ENCODE measurements at regions not wholly inside any gene's neighbourhood (a gene's known extent, or its start where the extent isn't known, plus 50 kb on each side); places are given as distances from the start of the nearest gene placed in this dataset.

GRCh38 chr11:133693110-133693509, 152.2 kb downstream of the SPATA19 start:
- no peaks in the 10 kb centered on the region for H3K9me3 ChIP-seq
- whole genome bisulfite sequencing, 5 donors: 84 to 90% (median 87%) methylated on average over 9 of the region's 9 CpGs

GRCh38 chr11:133692126-133692934, 153.0 kb downstream of the SPATA19 start:
- WGBS, 5 donors: 63 to 75% (median 64%) methylated on average over 8 of the region's 8 CpGs
- intact Hi-C loops (cut with DNase I; ENCODE audit: low total_unique reads): no loop called here
- Histone ChIP-seq H3K4me3 (no peak overlapping the region), H3K4me1 (no peaks in the 10 kb centered on the region), H3K27me3 (replicated peaks in 1 of 7) (no peaks in the 10 kb centered on the region), H3K9me3 (no peaks in the 10 kb centered on the region), H3K36me3 (no peaks in the 10 kb centered on the region), H3K27ac (no peak overlapping the region)
- no peak for TF ChIP-seq POLR2AphosphoS5 (IDR thresholded peaks at IDR 0.05)
- TF ChIP-seq, protein P1, sequence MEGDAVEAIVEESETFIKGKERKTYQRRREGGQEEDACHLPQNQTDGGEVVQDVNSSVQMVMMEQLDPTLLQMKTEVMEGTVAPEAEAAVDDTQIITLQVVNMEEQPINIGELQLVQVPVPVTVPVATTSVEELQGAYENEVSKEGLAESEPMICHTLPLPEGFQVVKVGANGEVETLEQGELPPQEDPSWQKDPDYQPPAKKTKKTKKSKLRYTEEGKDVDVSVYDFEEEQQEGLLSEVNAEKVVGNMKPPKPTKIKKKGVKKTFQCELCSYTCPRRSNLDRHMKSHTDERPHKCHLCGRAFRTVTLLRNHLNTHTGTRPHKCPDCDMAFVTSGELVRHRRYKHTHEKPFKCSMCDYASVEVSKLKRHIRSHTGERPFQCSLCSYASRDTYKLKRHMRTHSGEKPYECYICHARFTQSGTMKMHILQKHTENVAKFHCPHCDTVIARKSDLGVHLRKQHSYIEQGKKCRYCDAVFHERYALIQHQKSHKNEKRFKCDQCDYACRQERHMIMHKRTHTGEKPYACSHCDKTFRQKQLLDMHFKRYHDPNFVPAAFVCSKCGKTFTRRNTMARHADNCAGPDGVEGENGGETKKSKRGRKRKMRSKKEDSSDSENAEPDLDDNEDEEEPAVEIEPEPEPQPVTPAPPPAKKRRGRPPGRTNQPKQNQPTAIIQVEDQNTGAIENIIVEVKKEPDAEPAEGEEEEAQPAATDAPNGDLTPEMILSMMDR (IDR thresholded peaks at IDR 0.05 in 8 of 11, conservative IDR thresholded peaks at IDR 0.05 in 3 of 11): no peak
- no peak for TF ChIP-seq POLR2A (IDR thresholded peaks at IDR 0.05)
- no peak for DNase-seq

More at GRCh38 chr11:133693110-133693509, 152.2 kb downstream of the SPATA19 start:
- H3K27ac ChIP-seq: no peak overlapping the region
- H3K27me3 ChIP-seq (replicated peaks in 1 of 7): no peaks in the 10 kb centered on the region
- DNase-seq: no peak
- TF ChIP-seq POLR2A (IDR thresholded peaks at IDR 0.05) (no peak), POLR2AphosphoS5 (IDR thresholded peaks at IDR 0.05) (no peak)
- TF ChIP-seq, protein P1 (IDR thresholded peaks at IDR 0.05 in 8 of 11, conservative IDR thresholded peaks at IDR 0.05 in 3 of 11): no peak
- intact Hi-C loops (cut with DNase I; ENCODE audit: low total_unique reads): no loop called here
- H3K4me3 ChIP-seq: no peak overlapping the region
- H3K4me1 ChIP-seq: no peaks in the 10 kb centered on the region
- no peaks in the 10 kb centered on the region for H3K36me3 ChIP-seq

DNA sequence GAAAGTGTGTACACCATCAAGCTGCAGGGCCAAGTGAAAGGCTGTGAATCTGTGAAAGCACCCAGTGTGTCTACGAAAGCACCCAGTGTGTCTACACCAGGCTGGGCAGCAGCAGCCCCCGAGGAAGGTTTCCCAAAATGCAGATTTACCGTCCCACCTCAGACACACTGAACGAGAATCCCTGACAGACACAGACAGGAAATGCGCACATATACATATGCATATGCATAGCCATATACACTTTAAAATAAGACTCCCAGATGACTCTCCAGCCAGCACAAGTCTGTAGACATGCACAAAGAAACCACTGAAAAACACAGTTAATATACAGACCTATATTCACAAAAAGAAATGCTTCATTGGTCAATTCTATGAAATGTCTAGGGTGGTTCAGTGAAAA, 155.5 kb upstream of the OPCML start:
- Histone ChIP-seq H3K27ac (no peak overlapping the region), H3K9me3 (no peaks in the 10 kb centered on the region), H3K4me1 (no peaks in the 10 kb centered on the region), H3K4me3 (no peak overlapping the region), H3K36me3 (no peaks in the 10 kb centered on the region), H3K27me3 (replicated peaks in 1 of 7) (no peaks in the 10 kb centered on the region)
- 73 to 83% (median 76%) methylated on average over 5 of the region's 5 CpGs for WGBS, 5 donors
- TF ChIP-seq POLR2A (IDR thresholded peaks at IDR 0.05) (no peak), POLR2AphosphoS5 (IDR thresholded peaks at IDR 0.05) (no peak)
- no peak for DNase-seq
- intact Hi-C loops (cut with DNase I; ENCODE audit: low total_unique reads): no loop called here

GRCh38 chr11:133681901-133682300, 149.6 kb upstream of the OPCML start:
- no peak for DNase-seq
- intact Hi-C loops (cut with DNase I; ENCODE audit: low total_unique reads): no loop called here
- Histone ChIP-seq H3K27me3 (replicated peaks in 1 of 7) (peaks cover 0 to 18% (median 0%) of the 10 kb centered on the region in 7 donors), H3K9me3 (no peaks in the 10 kb centered on the region), H3K27ac (no peak overlapping the region), H3K4me3 (no peak overlapping the region), H3K4me1 (peaks cover 0 to 6% (median 0%) of the 10 kb centered on the region in 6 donors), H3K36me3 (no peaks in the 10 kb centered on the region)
- WGBS, 5 donors: 7 to 20% (median 14%) methylated on average over 6 of the region's 6 CpGs
- TF ChIP-seq POLR2A (IDR thresholded peaks at IDR 0.05): no peak
- TF ChIP-seq, protein P1 (IDR thresholded peaks at IDR 0.05 in 8 of 11, conservative IDR thresholded peaks at IDR 0.05 in 3 of 11): no peak
- no peak for TF ChIP-seq POLR2AphosphoS5 (IDR thresholded peaks at IDR 0.05)
